ENCODE measurements at regions not wholly inside any gene's neighbourhood (a gene's known extent, or its start where the extent isn't known, plus 50 kb on each side); places are given as distances from the start of the nearest gene placed in this dataset.
A peak's percentile ranks its signal among the peaks of the same experiment; 100 is the strongest.

DNA sequence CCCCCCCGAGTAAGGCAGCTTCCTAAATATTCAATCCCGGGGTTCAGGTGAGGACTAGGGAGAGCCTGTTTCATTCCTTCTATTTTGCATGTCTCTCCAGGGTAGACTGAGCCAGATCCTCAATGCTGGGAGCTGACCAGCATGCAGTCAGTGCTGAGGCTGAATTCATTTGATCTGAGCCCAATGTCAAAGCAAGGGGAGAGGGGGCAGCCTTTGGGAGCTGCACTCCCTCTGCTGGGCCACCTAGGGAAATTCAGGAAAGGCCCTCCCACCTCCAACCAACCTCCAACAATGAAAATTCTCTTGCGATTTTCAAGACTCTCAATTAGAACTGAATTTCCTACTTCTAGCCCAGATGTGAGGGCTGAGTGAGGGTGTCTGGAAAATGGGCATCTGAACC is 371.2 kb downstream of the NPHP4 start:
- peak; percentile 42 for DNase-seq (ENCODE audit: low spot score)
- Histone ChIP-seq H3K23ac (ENCODE audit: low read depth, low read length, poor library complexity) (no peak overlapping the region), H3K9me3 (replicated peaks in 1 of 2; ENCODE audit: control insufficient read depth in 2 of 2, insufficient read depth in 1 of 2, low read depth in 1 of 2, low read length in 2 of 2) (no peaks in the 10 kb centered on the region)

DNA sequence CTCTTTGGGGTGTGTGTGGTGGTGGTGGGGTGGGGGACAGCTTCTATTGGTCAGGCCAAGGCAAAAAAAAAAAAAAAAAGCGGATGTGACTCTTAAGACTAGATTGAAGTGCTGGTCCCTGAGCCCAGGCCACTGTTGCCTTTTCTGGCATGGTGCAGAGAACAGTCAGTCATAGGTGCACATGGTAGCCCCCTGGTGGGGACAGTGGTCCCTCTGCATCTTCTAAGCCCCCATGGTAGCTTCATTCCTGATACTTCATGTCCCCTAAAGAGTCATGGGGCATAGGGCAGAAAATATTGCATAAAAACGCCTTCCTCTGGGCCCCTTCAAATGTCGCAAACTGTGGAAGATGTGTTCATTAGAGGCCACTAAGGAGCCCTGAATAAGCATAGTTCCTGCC is 371.8 kb downstream of the NPHP4 start:
- Histone ChIP-seq H3K14ac (ENCODE audit: low read length) (no peak overlapping the region), H3K4me2 (ENCODE audit: insufficient read depth, low read length, poor library complexity, severe bottlenecking) (no peak overlapping the region), H2AFZ (ENCODE audit: low read length) (no peak overlapping the region), H3K36me3 (replicated peaks in 1 of 2; ENCODE audit: control insufficient read depth in 2 of 2, insufficient read depth in 2 of 2, low read length in 2 of 2) (no peaks in the 10 kb centered on the region), H2BK15ac (ENCODE audit: low read length) (no peak overlapping the region), H3K4ac (ENCODE audit: low read length) (no peak overlapping the region), H4K8ac (ENCODE audit: low read depth, low read length) (no peak overlapping the region), H3K4me1 (ENCODE audit: control insufficient read depth in 2 of 2, insufficient read depth in 1 of 2, low read depth in 1 of 2, low read length in 2 of 2) (peaks cover 0 to 1% of the 10 kb centered on the region in 2 donors), H3K27ac (replicated peaks; ENCODE audit: low read length) (no peak overlapping the region), H3K27me3 (ENCODE audit: control insufficient read depth in 3 of 3, insufficient read depth in 3 of 3, low read depth in 1 of 3, low read length in 3 of 3) (peaks cover 0 to 11% (median 0%) of the 10 kb centered on the region in 3 experiments), H3K4me3 (ENCODE audit: low read length in 2 of 2) (no peak overlapping the region), H4K91ac (ENCODE audit: low read depth, low read length, poor library complexity) (no peak overlapping the region), H3K23ac (ENCODE audit: low read depth, low read length, poor library complexity) (no peak overlapping the region), H2BK120ac (ENCODE audit: low read depth, low read length) (no peak overlapping the region), H3K9me3 (replicated peaks in 1 of 2; ENCODE audit: control insufficient read depth in 2 of 2, insufficient read depth in 1 of 2, low read depth in 1 of 2, low read length in 2 of 2) (no peaks in the 10 kb centered on the region), H3K18ac (ENCODE audit: low read length) (no peak overlapping the region), H2BK5ac (ENCODE audit: low read length) (no peak overlapping the region), H3K9ac (ENCODE audit: low read depth, low read length, poor library complexity) (no peak overlapping the region), H3K79me1 (ENCODE audit: low read depth, low read length) (no peaks in the 10 kb centered on the region), H2BK12ac (ENCODE audit: low read length) (no peak overlapping the region), H2AK5ac (ENCODE audit: low read depth, low read length) (no peak overlapping the region)
- no peak for DNase-seq (ENCODE audit: low spot score)
- no CpG with 5 or more reads among the region's 3 CpGs for WGBS, 2 donors (ENCODE audit: extremely low coverage in 2 of 2, insufficient read length in 2 of 2, insufficient replicate concordance in 1 of 2)

More for the DNA sequence above, 371.2 kb downstream of the NPHP4 start:
- peaks cover 0 to 11% (median 0%) of the 10 kb centered on the region in 3 experiments for H3K27me3 ChIP-seq (ENCODE audit: control insufficient read depth in 3 of 3, insufficient read depth in 3 of 3, low read depth in 1 of 3, low read length in 3 of 3)
- H2BK120ac ChIP-seq (ENCODE audit: low read depth, low read length), result no peak overlapping the region
- no peak overlapping the region for H4K91ac ChIP-seq (ENCODE audit: low read depth, low read length, poor library complexity)
- H3K36me3 ChIP-seq (replicated peaks in 1 of 2; ENCODE audit: control insufficient read depth in 2 of 2, insufficient read depth in 2 of 2, low read length in 2 of 2), result no peaks in the 10 kb centered on the region
- no peak overlapping the region for H3K14ac ChIP-seq (ENCODE audit: low read length)
- no peak overlapping the region for H4K8ac ChIP-seq (ENCODE audit: low read depth, low read length)
- H3K4ac ChIP-seq (ENCODE audit: low read length), result no peak overlapping the region
- no peak overlapping the region for H3K9ac ChIP-seq (ENCODE audit: low read depth, low read length, poor library complexity)
- no peak overlapping the region for H3K27ac ChIP-seq (replicated peaks; ENCODE audit: low read length)
- no peak overlapping the region for H2BK5ac ChIP-seq (ENCODE audit: low read length)
- H3K4me2 ChIP-seq (ENCODE audit: insufficient read depth, low read length, poor library complexity, severe bottlenecking), result no peak overlapping the region
- H2BK12ac ChIP-seq (ENCODE audit: low read length), result no peak overlapping the region
- H3K79me1 ChIP-seq (ENCODE audit: low read depth, low read length), result no peaks in the 10 kb centered on the region
- no peak overlapping the region for H3K4me3 ChIP-seq (ENCODE audit: low read length in 2 of 2)
- H2AK5ac ChIP-seq (ENCODE audit: low read depth, low read length), result no peak overlapping the region
- H3K18ac ChIP-seq (ENCODE audit: low read length), result no peak overlapping the region
- peaks cover 0 to 1% of the 10 kb centered on the region in 2 donors for H3K4me1 ChIP-seq (ENCODE audit: control insufficient read depth in 2 of 2, insufficient read depth in 1 of 2, low read depth in 1 of 2, low read length in 2 of 2)
- H2BK15ac ChIP-seq (ENCODE audit: low read length), result no peak overlapping the region
- WGBS, 2 donors (ENCODE audit: extremely low coverage in 2 of 2, insufficient read length in 2 of 2, insufficient replicate concordance in 1 of 2), result no CpG with 5 or more reads among the region's 3 CpGs
- H2AFZ ChIP-seq (ENCODE audit: low read length), result no peak overlapping the region

DNA sequence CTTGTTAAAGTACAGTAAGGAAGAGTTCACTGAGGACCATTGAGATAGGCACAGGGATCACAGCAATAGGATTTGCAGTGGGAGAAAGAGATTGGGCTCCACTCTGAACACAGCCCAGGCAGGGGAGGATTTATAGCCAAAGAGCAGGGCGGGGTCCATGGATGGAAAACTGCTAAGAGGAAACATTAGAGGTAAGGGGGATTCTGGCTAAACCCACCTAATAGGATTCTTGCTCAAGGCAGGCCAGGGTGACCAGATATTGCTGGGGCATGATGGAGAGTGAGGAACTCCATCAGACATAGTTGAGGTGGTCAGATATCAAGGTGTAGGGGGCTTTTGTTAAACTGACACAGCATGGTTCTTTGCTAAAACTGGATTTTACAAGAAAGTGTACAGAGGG is 372.8 kb downstream of the NPHP4 start:
- Histone ChIP-seq H3K4ac (ENCODE audit: low read length) (no peak overlapping the region), H2BK5ac (ENCODE audit: low read length) (no peak overlapping the region), H3K18ac (ENCODE audit: low read length) (no peak overlapping the region), H3K14ac (ENCODE audit: low read length) (no peak overlapping the region), H3K4me2 (ENCODE audit: insufficient read depth, low read length, poor library complexity, severe bottlenecking) (no peak overlapping the region), H3K27me3 (ENCODE audit: control insufficient read depth in 3 of 3, insufficient read depth in 3 of 3, low read depth in 1 of 3, low read length in 3 of 3) (peaks cover 0 to 11% (median 0%) of the 10 kb centered on the region in 3 experiments), H3K23ac (ENCODE audit: low read depth, low read length, poor library complexity) (no peak overlapping the region), H3K9me3 (replicated peaks in 1 of 2; ENCODE audit: control insufficient read depth in 2 of 2, insufficient read depth in 1 of 2, low read depth in 1 of 2, low read length in 2 of 2) (no peaks in the 10 kb centered on the region), H4K91ac (ENCODE audit: low read depth, low read length, poor library complexity) (no peak overlapping the region), H3K4me1 (ENCODE audit: control insufficient read depth in 2 of 2, insufficient read depth in 1 of 2, low read depth in 1 of 2, low read length in 2 of 2) (peaks cover 0 to 1% of the 10 kb centered on the region in 2 donors), H3K4me3 (ENCODE audit: low read length in 2 of 2) (no peak overlapping the region), H3K27ac (replicated peaks; ENCODE audit: low read length) (no peak overlapping the region), H4K8ac (ENCODE audit: low read depth, low read length) (no peak overlapping the region), H2AK5ac (ENCODE audit: low read depth, low read length) (no peak overlapping the region), H2BK15ac (ENCODE audit: low read length) (no peak overlapping the region), H2AFZ (ENCODE audit: low read length) (no peak overlapping the region), H3K9ac (ENCODE audit: low read depth, low read length, poor library complexity) (no peak overlapping the region), H3K36me3 (replicated peaks in 1 of 2; ENCODE audit: control insufficient read depth in 2 of 2, insufficient read depth in 2 of 2, low read length in 2 of 2) (no peaks in the 10 kb centered on the region), H2BK120ac (ENCODE audit: low read depth, low read length) (no peak overlapping the region), H3K79me1 (ENCODE audit: low read depth, low read length) (no peaks in the 10 kb centered on the region), H2BK12ac (ENCODE audit: low read length) (no peak overlapping the region)
- no CpG with 5 or more reads among the region's 1 CpG for WGBS, 2 donors (ENCODE audit: extremely low coverage in 2 of 2, insufficient read length in 2 of 2, insufficient replicate concordance in 1 of 2)
- no peak for DNase-seq (ENCODE audit: low spot score)

DNA sequence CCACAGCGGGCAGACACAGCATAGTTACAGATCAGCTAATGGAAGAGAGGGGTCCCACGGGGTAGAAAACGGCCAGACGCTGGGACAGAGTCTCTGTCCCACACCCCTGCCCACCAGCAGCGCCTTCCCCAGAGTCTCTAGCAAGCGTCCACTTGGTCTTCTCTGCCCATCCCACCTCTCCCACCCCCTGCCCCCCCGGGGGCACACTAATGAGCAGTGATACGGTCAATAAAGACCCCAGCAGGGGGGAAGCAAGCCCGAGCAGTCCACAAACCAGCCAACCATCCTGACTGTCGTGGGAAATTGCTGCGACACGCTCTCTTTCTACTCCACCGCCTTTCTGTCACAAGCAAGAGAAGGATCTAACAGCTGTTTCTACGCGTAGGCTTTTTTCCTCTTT is 374.7 kb downstream of the NPHP4 start:
- Histone ChIP-seq H3K27ac (replicated peaks; ENCODE audit: low read length) (no peak overlapping the region), H3K79me1 (ENCODE audit: low read depth, low read length) (no peaks in the 10 kb centered on the region), H2AK5ac (ENCODE audit: low read depth, low read length) (no peak overlapping the region), H3K18ac (ENCODE audit: low read length) (no peak overlapping the region), H2BK12ac (ENCODE audit: low read length) (no peak overlapping the region), H3K4ac (ENCODE audit: low read length) (no peak overlapping the region), H4K91ac (ENCODE audit: low read depth, low read length, poor library complexity) (no peak overlapping the region), H3K36me3 (replicated peaks in 1 of 2; ENCODE audit: control insufficient read depth in 2 of 2, insufficient read depth in 2 of 2, low read length in 2 of 2) (no peaks in the 10 kb centered on the region), H2BK5ac (ENCODE audit: low read length) (no peak overlapping the region), H3K9me3 (replicated peaks in 1 of 2; ENCODE audit: control insufficient read depth in 2 of 2, insufficient read depth in 1 of 2, low read depth in 1 of 2, low read length in 2 of 2) (no peaks in the 10 kb centered on the region), H3K4me1 (ENCODE audit: control insufficient read depth in 2 of 2, insufficient read depth in 1 of 2, low read depth in 1 of 2, low read length in 2 of 2) (peaks cover 0 to 1% of the 10 kb centered on the region in 2 donors), H3K27me3 (ENCODE audit: control insufficient read depth in 3 of 3, insufficient read depth in 3 of 3, low read depth in 1 of 3, low read length in 3 of 3) (peaks cover 0 to 9% (median 0%) of the 10 kb centered on the region in 3 experiments), H3K23ac (ENCODE audit: low read depth, low read length, poor library complexity) (no peak overlapping the region), H3K14ac (ENCODE audit: low read length) (peak overlapping the region; percentile 50), H2AFZ (ENCODE audit: low read length) (no peak overlapping the region), H2BK120ac (ENCODE audit: low read depth, low read length) (no peak overlapping the region), H3K4me3 (ENCODE audit: low read length in 2 of 2) (no peak overlapping the region), H2BK15ac (ENCODE audit: low read length) (no peak overlapping the region), H3K9ac (ENCODE audit: low read depth, low read length, poor library complexity) (no peak overlapping the region), H4K8ac (ENCODE audit: low read depth, low read length) (no peak overlapping the region), H3K4me2 (ENCODE audit: insufficient read depth, low read length, poor library complexity, severe bottlenecking) (no peak overlapping the region)
- WGBS, 2 donors (ENCODE audit: extremely low coverage in 2 of 2, insufficient read length in 2 of 2, insufficient replicate concordance in 1 of 2), result no CpG with 5 or more reads among the region's 15 CpGs
- DNase-seq (ENCODE audit: low spot score), result no peak
